B cell (primary cell): ENCODE measurements at regions not wholly inside any gene's neighbourhood (a gene's known extent, or its start where the extent isn't known, plus 50 kb on each side); places are given as distances from the start of the nearest gene placed in this dataset.

ENCODE experiments used
- ATAC-seq: fragments of 200-7000 bp; cut with Tn5 transposase; one replicate; pipeline ENCODE4 v1.10.0; 2021; ENCODE audit warnings: low read depth, mild to moderate bottlenecking, moderate number of reproducible peaks, moderate library complexity
- CTCF ChIA-PET: fragments of 350-600 bp; sonication (Branson Sonifier 250); formaldehyde crosslinking; loops from one replicate; lab custom pipeline; 2021; ENCODE audit warnings: antibody characterized with exemption, inconsistent platforms; lab: Charles Lee
- POLR2A ChIA-PET: fragments of 350-600 bp; sonication (Branson Sonifier 250); formaldehyde crosslinking; loops from one replicate; lab custom pipeline; 2021; ENCODE audit warnings: antibody characterized with exemption; lab: Charles Lee
- DNase-seq: peaks from one replicate; pipeline ENCODE4 v3.0.0; 2013
- H2AFZ ChIP-seq: 2 replicates; pipeline ENCODE4 v1.6.1; 2012; ENCODE audit warnings: mild to moderate bottlenecking, low read depth, low read length; ENCODE audit not compliant: insufficient read depth, poor library complexity, severe bottlenecking
- H3K27ac ChIP-seq, 2 donors: 1 replicate in 1 of 2; 2 replicates in 1 of 2; pipeline ENCODE4 v1.5.1; 2012 to 2013; ENCODE audit warnings: low read length in 2 of 2, mild to moderate bottlenecking in 2 of 2, moderate library complexity in 1 of 2
- H3K27me3 ChIP-seq, 4 experiments: fragments of 200-600 bp in 1 of 4; sonication (generic) in 1 of 4; replicated peaks in 1 of 4; 1 replicate in 2 of 4; 2 replicates in 2 of 4; pipeline versions ENCODE4 v1.6.1 to v1.7.0; 2013 to 2016; ENCODE audit warnings: low read length in 3 of 4, mild to moderate bottlenecking in 2 of 4, mixed read lengths in 1 of 4, moderate library complexity in 1 of 4; ENCODE audit not compliant: insufficient read depth in 4 of 4, control insufficient read depth in 3 of 4; ENCODE audit errors: control extremely low read depth in 1 of 4
- H3K36me3 ChIP-seq, 2 experiments: replicated peaks in 1 of 2; 1 replicate in 1 of 2; 2 replicates in 1 of 2; pipeline versions ENCODE4 v1.6.1 to v1.7.1; 2013; ENCODE audit warnings: low read length in 1 of 2; ENCODE audit not compliant: insufficient read depth in 2 of 2, control insufficient read depth in 1 of 2; ENCODE audit errors: control extremely low read depth in 1 of 2, extremely low read depth in 1 of 2
- H3K4me1 ChIP-seq, 2 donors: fragments of 200-600 bp in 1 of 2; sonication (generic) in 1 of 2; 1 replicate in 1 of 2; 2 replicates in 1 of 2; pipeline versions ENCODE4 v1.5.1 to v1.6.1; 2013 to 2017; ENCODE audit warnings: low read length in 2 of 2; ENCODE audit not compliant: control insufficient read depth in 2 of 2, insufficient read depth in 2 of 2
- H3K4me2 ChIP-seq: replicated peaks from 2 replicates; pipeline ENCODE3; 2012; ENCODE audit warnings: mild to moderate bottlenecking, low read depth, low read length; ENCODE audit not compliant: poor library complexity, severe bottlenecking
- H3K4me3 ChIP-seq, 5 experiments: fragments of 200-600 bp in 1 of 5; sonication (generic) in 1 of 5; 1 replicate in 3 of 5; 2 replicates in 2 of 5; pipeline versions ENCODE4 v1.5.1 to v1.7.0; 2011 to 2016; ENCODE audit warnings: low read length in 4 of 5, mild to moderate bottlenecking in 4 of 5, low read depth in 2 of 5, control low read depth in 1 of 5, moderate library complexity in 1 of 5; ENCODE audit not compliant: insufficient read depth in 1 of 5; ENCODE audit errors: control extremely low read depth in 1 of 5, extremely low read depth in 1 of 5
- H3K79me2 ChIP-seq: fragments of 200-600 bp; sonication (generic); one replicate; pipeline ENCODE4 v1.6.0; 2016; ENCODE audit warnings: low read length; ENCODE audit not compliant: control insufficient read depth, insufficient read depth
- H3K9ac ChIP-seq: fragments of 200-600 bp; sonication (generic); 2 replicates; pipeline ENCODE4 v1.6.1; 2017; ENCODE audit warnings: mild to moderate bottlenecking, low read length, moderate library complexity
- H3K9me3 ChIP-seq, 3 donors: one replicate each; pipeline versions ENCODE4 v1.6.1 to v1.7.1; 2013; ENCODE audit warnings: low read length in 2 of 3; ENCODE audit not compliant: control insufficient read depth in 2 of 3, insufficient read depth in 1 of 3; ENCODE audit errors: control extremely low read depth in 1 of 3
- H4K20me1 ChIP-seq: 2 replicates; pipeline ENCODE4 v1.6.0; 2012; ENCODE audit warnings: mild to moderate bottlenecking, low read length; ENCODE audit not compliant: insufficient read depth, control insufficient read depth, poor library complexity, severe bottlenecking
- H3K27ac Mint-ChIP-seq: one replicate; pipeline ENCODE4 v1.8.0; 2021; ENCODE audit warnings: mixed read lengths
- H3K27me3 Mint-ChIP-seq: one replicate; pipeline ENCODE4 v1.8.0; 2021; ENCODE audit warnings: mixed read lengths
- H3K4me1 Mint-ChIP-seq: one replicate; pipeline ENCODE4 v1.8.0; 2021; ENCODE audit warnings: mixed read lengths
- H3K4me3 Mint-ChIP-seq: one replicate; pipeline ENCODE4 v1.8.0; 2021; ENCODE audit warnings: mixed read lengths
- H3K9me3 Mint-ChIP-seq: one replicate; pipeline ENCODE4 v1.8.0; 2022; ENCODE audit warnings: mixed read lengths; ENCODE audit not compliant: insufficient read depth
- CTCF ChIP-seq: fragments of 200-600 bp; IDR thresholded peaks from one replicate; pipeline ENCODE4 v1.8.0; 2022; ENCODE audit warnings: antibody characterized with exemption, mild to moderate bottlenecking
- EZH2 ChIP-seq: IDR thresholded peaks from 2 replicates; pipeline ENCODE4 v1.6.1; 2012; ENCODE audit warnings: borderline replicate concordance, low read depth, mild to moderate bottlenecking, moderate library complexity, low read length; ENCODE audit not compliant: insufficient read depth, poor library complexity, severe bottlenecking
- WGBS: methylation state at CpG from one replicate; pipeline ENCODE4 v1.1.5; 2013; ENCODE audit warnings: missing lambda C conversion rate; ENCODE audit not compliant: insufficient coverage; 5-methylcytosine and 5-hydroxymethylcytosine counted together
- intact Hi-C: fragments of 100-400 bp; cut with micrococcal nuclease; formaldehyde crosslinking; loops from one replicate; pipeline ENCODE4 v1.10.0; 2022

GRCh38 chr11:26777372-26777808, 55.5 kb upstream of the SLC5A12 start:
- no peak overlapping the region for H3K4me2 ChIP-seq
- no peaks in the 10 kb centered on the region for H4K20me1 ChIP-seq
- ChIA-PET CTCF (no interaction called here), POLR2A (no interaction called here)
- no peak overlapping the region for H3K27ac Mint-ChIP-seq
- peaks cover 0 to under 1% (median 0%) of the 10 kb centered on the region in 3 donors for H3K9me3 ChIP-seq
- ATAC-seq (no peak), DNase-seq (no peak)
- no peak overlapping the region for H3K4me3 Mint-ChIP-seq
- 82% methylated on average over 5 of the region's 5 CpGs for WGBS
- intact Hi-C loops = no loop called here
- no peaks in the 10 kb centered on the region for H3K4me1 Mint-ChIP-seq
- H3K4me1 ChIP-seq = no peaks in the 10 kb centered on the region
- TF ChIP-seq CTCF (no peak), EZH2 (no peak)
- H3K27ac ChIP-seq = no peak overlapping the region
- no peaks in the 10 kb centered on the region for H3K27me3 Mint-ChIP-seq
- H2AFZ ChIP-seq = no peak overlapping the region
- no peaks in the 10 kb centered on the region for H3K9me3 Mint-ChIP-seq
- H3K79me2 ChIP-seq = no peaks in the 10 kb centered on the region
- H3K4me3 ChIP-seq = no peak overlapping the region
- no peaks in the 10 kb centered on the region for H3K27me3 ChIP-seq
- no peak overlapping the region for H3K9ac ChIP-seq
- no peaks in the 10 kb centered on the region for H3K36me3 ChIP-seq

- TF ChIP-seq EZH2 (no peak), CTCF (no peak)
- POLR2A ChIA-PET = no interaction called here
- DNase-seq (no peak), ATAC-seq (no peak)
- Histone ChIP-seq H3K27ac (no peak overlapping the region), H3K9me3 (peaks cover 0 to 1% (median 0%) of the 10 kb centered on the region in 3 donors), H3K4me3 (no peak overlapping the region), H2AFZ (no peak overlapping the region), H3K9ac (no peak overlapping the region), H3K27me3 (no peaks in the 10 kb centered on the region), H4K20me1 (no peaks in the 10 kb centered on the region), H3K79me2 (no peaks in the 10 kb centered on the region), H3K4me2 (no peak overlapping the region), H3K36me3 (no peaks in the 10 kb centered on the region), H3K4me1 (no peaks in the 10 kb centered on the region)
- intact Hi-C loops = no loop called here
- Mint-ChIP-seq H3K9me3 (no peaks in the 10 kb centered on the region), H3K27ac (no peak overlapping the region), H3K4me3 (no peak overlapping the region), H3K27me3 (no peaks in the 10 kb centered on the region), H3K4me1 (no peaks in the 10 kb centered on the region)
- CTCF ChIA-PET = no interaction called here
- WGBS = 56% methylated on average over 2 of the region's 8 CpGs
Measured at GRCh38 chr11:26778000-26778757, 56.3 kb upstream of the SLC5A12 start.
